Body of pancreas (tissue), 4 donors: ENCODE measurements at regions not wholly inside any gene's neighbourhood (a gene's known extent, or its start where the extent isn't known, plus 50 kb on each side); places are given as distances from the start of the nearest gene placed in this dataset.

Experiments used
- POLR2A ChIP-seq, 3 donors: fragments of 450-650 bp; IDR thresholded peaks; one replicate each; pipeline ENCODE4 v1.6.1; 2016; ENCODE audit warnings: antibody characterized with exemption in 3 of 3, mild to moderate bottlenecking in 2 of 3
- TF ChIP-seq, protein P1 (sequence below), 7 experiments: fragments of 450-650 bp in 4 of 7; fragments of 200-600 bp in 3 of 7; sonication (generic) in 3 of 7; IDR thresholded peaks; one replicate each; pipeline ENCODE4 v1.5.1; 2016 to 2019; ENCODE audit warnings: antibody characterized with exemption in 7 of 7

DNA sequence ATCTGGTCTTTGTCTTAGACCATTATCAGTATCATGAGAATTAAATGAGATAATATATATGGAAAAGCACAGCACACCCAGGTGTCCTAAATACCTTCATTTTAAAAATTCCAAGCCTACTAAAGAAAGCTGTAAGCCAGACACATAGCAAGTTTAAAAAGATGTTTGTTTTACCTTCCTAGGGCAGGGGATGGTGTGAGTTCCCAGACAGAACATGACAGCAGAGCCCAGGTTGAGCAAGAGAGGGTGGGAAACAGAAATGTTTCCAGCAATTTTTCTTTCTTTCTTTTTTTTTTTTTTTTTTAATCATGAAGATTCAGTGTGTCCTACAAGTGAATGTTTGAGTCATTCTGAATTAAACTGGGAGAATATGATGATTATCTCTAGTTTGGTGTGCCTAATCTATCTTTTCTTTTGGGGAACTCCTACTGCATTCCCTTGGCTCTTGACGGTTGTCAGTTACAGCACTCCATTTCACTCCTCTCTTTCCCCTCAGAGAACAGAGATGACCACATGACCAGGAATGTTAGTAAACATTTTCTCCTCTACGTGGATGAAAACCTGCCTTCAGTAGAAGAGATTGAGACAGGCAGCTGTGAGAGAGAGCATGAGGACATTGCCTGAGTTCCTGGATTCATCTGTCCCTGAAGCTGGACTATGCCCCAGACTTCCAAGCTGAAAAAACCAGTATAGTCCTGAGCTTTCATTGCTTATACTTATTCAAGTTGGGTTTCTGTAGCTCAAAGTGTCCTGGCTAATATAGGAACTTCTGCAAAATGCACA is 54.5 kb upstream of the ARL14 start:
- TF ChIP-seq, protein P1, sequence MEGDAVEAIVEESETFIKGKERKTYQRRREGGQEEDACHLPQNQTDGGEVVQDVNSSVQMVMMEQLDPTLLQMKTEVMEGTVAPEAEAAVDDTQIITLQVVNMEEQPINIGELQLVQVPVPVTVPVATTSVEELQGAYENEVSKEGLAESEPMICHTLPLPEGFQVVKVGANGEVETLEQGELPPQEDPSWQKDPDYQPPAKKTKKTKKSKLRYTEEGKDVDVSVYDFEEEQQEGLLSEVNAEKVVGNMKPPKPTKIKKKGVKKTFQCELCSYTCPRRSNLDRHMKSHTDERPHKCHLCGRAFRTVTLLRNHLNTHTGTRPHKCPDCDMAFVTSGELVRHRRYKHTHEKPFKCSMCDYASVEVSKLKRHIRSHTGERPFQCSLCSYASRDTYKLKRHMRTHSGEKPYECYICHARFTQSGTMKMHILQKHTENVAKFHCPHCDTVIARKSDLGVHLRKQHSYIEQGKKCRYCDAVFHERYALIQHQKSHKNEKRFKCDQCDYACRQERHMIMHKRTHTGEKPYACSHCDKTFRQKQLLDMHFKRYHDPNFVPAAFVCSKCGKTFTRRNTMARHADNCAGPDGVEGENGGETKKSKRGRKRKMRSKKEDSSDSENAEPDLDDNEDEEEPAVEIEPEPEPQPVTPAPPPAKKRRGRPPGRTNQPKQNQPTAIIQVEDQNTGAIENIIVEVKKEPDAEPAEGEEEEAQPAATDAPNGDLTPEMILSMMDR (IDR thresholded peaks at IDR 0.05): no peak
- TF ChIP-seq POLR2A (IDR thresholded peaks at IDR 0.05): no peak
